Central memory CD4-positive, alpha-beta T cell (primary cell): ENCODE measurements at regions not wholly inside any gene's neighbourhood (a gene's known extent, or its start where the extent isn't known, plus 50 kb on each side); places are given as distances from the start of the nearest gene placed in this dataset.

Source experiments
- DNase-seq: peaks from one replicate; pipeline ENCODE4 v3.0.0; 2022

GRCh38 chr1:83571536-83571935 is 427.4 kb downstream of the TTLL7 start:
- no peak for DNase-seq

GRCh38 chr1:83561346-83561745 is 437.6 kb downstream of the TTLL7 start:
- DNase-seq = no peak

- DNase-seq = no peak
These were observed 439.6 kb downstream of the TTLL7 start for GRCh38 chr1:83559129-83559840.

- DNase-seq = no peak
These were observed 443.1 kb downstream of the TTLL7 start for GRCh38 chr1:83555871-83556270.

- DNase-seq = no peak
These were observed 444.8 kb downstream of the TTLL7 start for GRCh38 chr1:83554174-83554573.

- no peak for DNase-seq
These were observed 446.1 kb downstream of the TTLL7 start for GRCh38 chr1:83552820-83553219.

GRCh38 chr1:83548311-83548710 is 450.6 kb downstream of the TTLL7 start:
- no peak for DNase-seq

GRCh38 chr1:83547901-83548300 is 451.0 kb downstream of the TTLL7 start:
- DNase-seq = no peak

- DNase-seq = no peak
These were observed 452.1 kb downstream of the TTLL7 start for GRCh38 chr1:83546874-83547273.

- DNase-seq = no peak
These were observed 453.7 kb downstream of the TTLL7 start for GRCh38 chr1:83545066-83545862.

GRCh38 chr1:83543222-83543973 is 455.5 kb downstream of the TTLL7 start:
- DNase-seq = no peak

GRCh38 chr1:83531521-83532309 is 467.2 kb downstream of the TTLL7 start:
- DNase-seq = no peak

GRCh38 chr1:83530506-83530905 is 468.4 kb downstream of the TTLL7 start:
- no peak for DNase-seq

GRCh38 chr1:83527987-83528386 is 470.9 kb downstream of the TTLL7 start:
- DNase-seq = no peak

- no peak for DNase-seq
These were observed 478.1 kb downstream of the TTLL7 start for GRCh38 chr1:83520797-83521196.

- DNase-seq = no peak
These were observed 482.6 kb downstream of the TTLL7 start for GRCh38 chr1:83516369-83516768.

- DNase-seq = no peak
These were observed 483.3 kb downstream of the TTLL7 start for GRCh38 chr1:83515578-83516154.

GRCh38 chr1:83512373-83513193 is 486.3 kb downstream of the TTLL7 start:
- no peak for DNase-seq

- no peak for DNase-seq
These were observed 487.7 kb downstream of the TTLL7 start for GRCh38 chr1:83511146-83511726.

GRCh38 chr1:83509301-83509781 is 489.6 kb downstream of the TTLL7 start:
- DNase-seq = no peak
